ENCODE measurements at regions not wholly inside any gene's neighbourhood (a gene's known extent, or its start where the extent isn't known, plus 50 kb on each side); places are given as distances from the start of the nearest gene placed in this dataset.
"Not testable (repeated sequence)": the region's sequence is repeated elsewhere in the genome, so short reads cannot be mapped to it uniquely, and the experiment has no call there.

GRCh38 chr3:127074900-127075360 lies 92.0 kb downstream of the PLXNA1 start:
- ChIA-PET POLR2A (no interaction called here), CTCF (interaction anchor here (1.6 kb wide), 2 partner anchors 12 to 13 kb away, joined by 4 read pairs; no protein-coding TSS in a partner anchor)
- no TSS peak for BruUV-seq (replicated peaks)
- Histone ChIP-seq H3K4me2 (ENCODE audit: insufficient read depth, low read length) (no peak overlapping the region), H3K27ac (ENCODE audit: insufficient read depth, low read depth, low read length) (no peak overlapping the region), H3K9ac (replicated peaks; ENCODE audit: extremely low read depth, insufficient read depth, low read length) (no peak overlapping the region), H3K79me2 (ENCODE audit: control insufficient read depth, insufficient read depth, low read length) (no peaks in the 10 kb centered on the region), H3K27me3 (ENCODE audit: control insufficient read depth in 2 of 2, insufficient read depth in 2 of 2, low read length in 2 of 2) (no peaks in the 10 kb centered on the region), H3K4me1 (ENCODE audit: control insufficient read depth, extremely low read depth, insufficient read depth, low read length) (no peaks in the 10 kb centered on the region), H4K20me1 (replicated peaks; ENCODE audit: control insufficient read depth, extremely low read depth, insufficient read depth, low read length) (no peaks in the 10 kb centered on the region), H3K36me3 (ENCODE audit: control insufficient read depth in 2 of 2, extremely low read depth in 1 of 2, insufficient read depth in 2 of 2, low read length in 2 of 2) (no peaks in the 10 kb centered on the region), H3K4me3 (replicated peaks in 1 of 3; ENCODE audit: insufficient read depth in 1 of 3, low read depth in 1 of 3, low read length in 3 of 3) (no peak overlapping the region), H2AFZ (ENCODE audit: low read depth, low read length) (no peak overlapping the region), H3K9me1 (replicated peaks; ENCODE audit: control insufficient read depth, extremely low read depth, insufficient read depth, low read length) (no peaks in the 10 kb centered on the region), H3K9me3 (replicated peaks; ENCODE audit: control insufficient read depth, insufficient read depth, low read length) (no peaks in the 10 kb centered on the region)
- intact Hi-C loops (cut with micrococcal nuclease): no loop called here
- DNase-seq (ENCODE audit: low read depth, low spot score): no peak
- dilution Hi-C loops (cut with MboI; ENCODE audit: extremely low pct_ligation_motif_present, low sequenced_read_pairs): no loop called here
- FAIRE-seq: no peak
- no peak for TF ChIP-seq GATA2 (IDR thresholded peaks at IDR 0.05; ENCODE audit: insufficient read depth, insufficient read length, low read depth, low read length)
- TF ChIP-seq POLR2AphosphoS5 (IDR thresholded peaks at IDR 0.05; ENCODE audit: insufficient read depth, low read depth, low read length): no peak
- TF ChIP-seq CTCF (IDR thresholded peaks at IDR 0.05; ENCODE audit: extremely low read depth in 1 of 2, insufficient read depth in 1 of 2, low read depth in 1 of 2, low read length in 2 of 2): no peak
- TF ChIP-seq MYC (IDR thresholded peaks at IDR 0.05; ENCODE audit: low read depth, low read length): no peak
- no peak for TF ChIP-seq JUN (IDR thresholded peaks at IDR 0.05; ENCODE audit: borderline replicate concordance, insufficient read depth, insufficient read length, low read depth)
- no peak for TF ChIP-seq EZH2 (IDR thresholded peaks at IDR 0.05; ENCODE audit: borderline replicate concordance, low read depth, low read length, severe bottlenecking)

- FAIRE-seq; H3K4me3 ChIP-seq (replicated peaks in 1 of 3; ENCODE audit: insufficient read depth in 1 of 3, low read depth in 1 of 3, low read length in 3 of 3); H3K27ac ChIP-seq (ENCODE audit: insufficient read depth, low read depth, low read length); H3K27me3 ChIP-seq (ENCODE audit: control insufficient read depth in 2 of 2, insufficient read depth in 2 of 2, low read length in 2 of 2); H4K20me1 ChIP-seq (replicated peaks; ENCODE audit: control insufficient read depth, extremely low read depth, insufficient read depth, low read length); H3K4me2 ChIP-seq (ENCODE audit: insufficient read depth, low read length); DNase-seq (ENCODE audit: low read depth, low spot score); H3K36me3 ChIP-seq (ENCODE audit: control insufficient read depth in 2 of 2, extremely low read depth in 1 of 2, insufficient read depth in 2 of 2, low read length in 2 of 2); POLR2A ChIA-PET; H3K9me3 ChIP-seq (replicated peaks; ENCODE audit: control insufficient read depth, insufficient read depth, low read length); H2AFZ ChIP-seq (ENCODE audit: low read depth, low read length); H3K9me1 ChIP-seq (replicated peaks; ENCODE audit: control insufficient read depth, extremely low read depth, insufficient read depth, low read length); dilution Hi-C loops (cut with MboI; ENCODE audit: extremely low pct_ligation_motif_present, low sequenced_read_pairs); H3K4me1 ChIP-seq (ENCODE audit: control insufficient read depth, extremely low read depth, insufficient read depth, low read length); H3K9ac ChIP-seq (replicated peaks; ENCODE audit: extremely low read depth, insufficient read depth, low read length); H3K79me2 ChIP-seq (ENCODE audit: control insufficient read depth, insufficient read depth, low read length); BruUV-seq (replicated peaks); intact Hi-C loops (cut with micrococcal nuclease): not testable (repeated sequence)
- CTCF ChIA-PET: interaction anchor here (1.6 kb wide), 1 partner anchor 13 kb away, joined by 4 read pairs; no protein-coding TSS in a partner anchor
These were observed 93.5 kb downstream of the PLXNA1 start for GRCh38 chr3:127076166-127076992.
